Peyer's patch (tissue), 4 donors: ENCODE measurements at regions not wholly inside any gene's neighbourhood (a gene's known extent, or its start where the extent isn't known, plus 50 kb on each side); places are given as distances from the start of the nearest gene placed in this dataset.

ENCODE experiments used
- DNase-seq, 3 donors: peaks; one replicate each; pipeline ENCODE4 v3.0.0-alpha.2; 2017 to 2019
- H3K27ac ChIP-seq, 4 donors: fragments of 200-600 bp; sonication (generic); one replicate each; pipeline ENCODE4 v1.5.1; 2016 to 2019
- H3K27me3 ChIP-seq, 2 donors: fragments of 200-600 bp; sonication (generic); one replicate each; pipeline ENCODE4 v1.5.1; 2019
- H3K36me3 ChIP-seq, 3 donors: fragments of 200-600 bp; sonication (generic); one replicate each; pipeline ENCODE4 v1.5.1; 2016 to 2019
- H3K4me1 ChIP-seq, 4 donors: fragments of 200-600 bp; sonication (generic); one replicate each; pipeline ENCODE4 v1.5.1; 2016 to 2019
- H3K4me3 ChIP-seq, 4 donors: fragments of 200-600 bp; sonication (generic); 1 replicate in 3 of 4; 2 replicates in 1 of 4; pipeline ENCODE4 v1.5.1; 2016 to 2019; ENCODE audit warnings: mild to moderate bottlenecking in 1 of 4
- H3K9me3 ChIP-seq, 4 donors: fragments of 200-600 bp; sonication (generic); one replicate each; pipeline ENCODE4 v1.5.1; 2016 to 2019; ENCODE audit warnings: mild to moderate bottlenecking in 1 of 4
- CTCF ChIP-seq, 6 experiments: fragments of 450-650 bp in 4 of 6; fragments of 200-600 bp in 2 of 6; sonication (generic) in 1 of 6; IDR thresholded peaks; one replicate each; pipeline ENCODE4 v1.5.1; 2017 to 2019; ENCODE audit warnings: antibody characterized with exemption in 6 of 6, mild to moderate bottlenecking in 3 of 6, moderate library complexity in 1 of 6
- POLR2A ChIP-seq, 2 donors: fragments of 450-650 bp; IDR thresholded peaks; one replicate each; pipeline ENCODE4 v1.5.1; 2017; ENCODE audit warnings: antibody characterized with exemption in 2 of 2, mild to moderate bottlenecking in 2 of 2, moderate library complexity in 2 of 2

GRCh38 chr2:43088143-43089073 lies 138.0 kb downstream of the ZFP36L2 start:
- Histone ChIP-seq H3K4me3 (no peak overlapping the region), H3K27ac (peak overlapping the region in 2 of 4 donors; percentile 23 to 91), H3K36me3 (no peaks in the 10 kb centered on the region), H3K4me1 (peaks cover 0 to 26% (median 6%) of the 10 kb centered on the region in 4 donors), H3K27me3 (no peaks in the 10 kb centered on the region), H3K9me3 (peaks cover 0 to 8% (median 0%) of the 10 kb centered on the region in 4 donors)
- no peak for DNase-seq
- TF ChIP-seq POLR2A (IDR thresholded peaks at IDR 0.05): no peak
- no peak for TF ChIP-seq CTCF (IDR thresholded peaks at IDR 0.05)

- Histone ChIP-seq H3K9me3 (peaks cover 0 to 8% (median 0%) of the 10 kb centered on the region in 4 donors), H3K4me3 (no peak overlapping the region), H3K27ac (peak overlapping the region; percentile 62 to 91 (median 86)), H3K27me3 (no peaks in the 10 kb centered on the region), H3K36me3 (no peaks in the 10 kb centered on the region), H3K4me1 (peaks cover 0 to 36% (median 6%) of the 10 kb centered on the region in 4 donors)
- DNase-seq: no peak
- TF ChIP-seq POLR2A (IDR thresholded peaks at IDR 0.05): no peak
Measured at GRCh38 chr2:43087413-43087812, 139.0 kb downstream of the ZFP36L2 start.

- Histone ChIP-seq H3K27me3 (no peaks in the 10 kb centered on the region), H3K27ac (peak overlapping the region; percentile 62 to 91 (median 86)), H3K4me3 (no peak overlapping the region), H3K36me3 (no peaks in the 10 kb centered on the region), H3K4me1 (peaks cover 0 to 41% (median 6%) of the 10 kb centered on the region in 4 donors), H3K9me3 (peaks cover 0 to 8% (median 0%) of the 10 kb centered on the region in 4 donors)
- TF ChIP-seq CTCF (IDR thresholded peaks at IDR 0.05) (no peak), POLR2A (IDR thresholded peaks at IDR 0.05) (no peak)
- peak in 2 of 3 donors; percentile 52 to 66 for DNase-seq
Measured at GRCh38 chr2:43086451-43087221, 139.8 kb downstream of the ZFP36L2 start.

GRCh38 chr2:43085929-43086328 lies 140.5 kb downstream of the ZFP36L2 start:
- no peak overlapping the region for H3K4me3 ChIP-seq
- H3K27ac ChIP-seq: peak overlapping the region; percentile 53 to 91 (median 79)
- H3K4me1 ChIP-seq: peaks cover 0 to 41% (median 6%) of the 10 kb centered on the region in 4 donors
- TF ChIP-seq POLR2A (IDR thresholded peaks at IDR 0.05) (no peak), CTCF (IDR thresholded peaks at IDR 0.05) (no peak)
- H3K36me3 ChIP-seq: no peaks in the 10 kb centered on the region
- no peaks in the 10 kb centered on the region for H3K27me3 ChIP-seq
- DNase-seq: no peak
- H3K9me3 ChIP-seq: peaks cover 0 to 7% (median 0%) of the 10 kb centered on the region in 4 donors

GRCh38 chr2:43085505-43085904 lies 140.9 kb downstream of the ZFP36L2 start:
- Histone ChIP-seq H3K9me3 (peaks cover 0 to 3% (median 0%) of the 10 kb centered on the region in 4 donors), H3K4me3 (no peak overlapping the region), H3K27ac (peak overlapping the region; percentile 53 to 91 (median 79)), H3K27me3 (no peaks in the 10 kb centered on the region), H3K36me3 (no peaks in the 10 kb centered on the region), H3K4me1 (peaks cover 0 to 41% (median 6%) of the 10 kb centered on the region in 4 donors)
- TF ChIP-seq CTCF (IDR thresholded peaks at IDR 0.05) (no peak), POLR2A (IDR thresholded peaks at IDR 0.05) (no peak)
- DNase-seq: no peak
